GM21825 (cell line): ENCODE measurements at regions not wholly inside any gene's neighbourhood (a gene's known extent, or its start where the extent isn't known, plus 50 kb on each side); places are given as distances from the start of the nearest gene placed in this dataset.
"Not testable (repeated sequence)": the region's sequence is repeated elsewhere in the genome, so short reads cannot be mapped to it uniquely, and the experiment has no call there.

Experiments used
- ATAC-seq: cut with Tn5 transposase; IDR thresholded peaks from one replicate; pipeline ENCODE4 v1.9.1; 2021; ENCODE audit warnings: mild to moderate bottlenecking, moderate library complexity; ENCODE audit not compliant: unreplicated experiment

DNA sequence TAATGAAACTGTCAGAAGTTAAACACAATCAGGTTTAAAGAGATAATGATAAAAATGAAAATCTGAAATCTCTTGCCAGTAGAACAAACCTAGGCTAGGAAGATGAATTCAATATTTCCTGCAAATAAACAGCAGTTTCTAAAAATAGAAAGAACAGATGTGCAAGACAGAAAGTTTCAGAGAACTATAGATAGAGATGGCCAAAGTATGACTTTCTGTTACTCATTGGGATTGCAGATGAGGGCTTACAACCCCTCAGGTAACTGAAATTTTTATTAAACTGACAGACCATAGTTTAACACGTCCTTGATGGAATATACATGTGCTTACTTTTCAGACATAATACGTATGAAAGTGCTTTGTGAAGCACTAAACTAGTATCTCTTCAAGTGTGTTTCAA, 82.3 kb upstream of the PPARGC1A start:
- ATAC-seq = no peak

DNA sequence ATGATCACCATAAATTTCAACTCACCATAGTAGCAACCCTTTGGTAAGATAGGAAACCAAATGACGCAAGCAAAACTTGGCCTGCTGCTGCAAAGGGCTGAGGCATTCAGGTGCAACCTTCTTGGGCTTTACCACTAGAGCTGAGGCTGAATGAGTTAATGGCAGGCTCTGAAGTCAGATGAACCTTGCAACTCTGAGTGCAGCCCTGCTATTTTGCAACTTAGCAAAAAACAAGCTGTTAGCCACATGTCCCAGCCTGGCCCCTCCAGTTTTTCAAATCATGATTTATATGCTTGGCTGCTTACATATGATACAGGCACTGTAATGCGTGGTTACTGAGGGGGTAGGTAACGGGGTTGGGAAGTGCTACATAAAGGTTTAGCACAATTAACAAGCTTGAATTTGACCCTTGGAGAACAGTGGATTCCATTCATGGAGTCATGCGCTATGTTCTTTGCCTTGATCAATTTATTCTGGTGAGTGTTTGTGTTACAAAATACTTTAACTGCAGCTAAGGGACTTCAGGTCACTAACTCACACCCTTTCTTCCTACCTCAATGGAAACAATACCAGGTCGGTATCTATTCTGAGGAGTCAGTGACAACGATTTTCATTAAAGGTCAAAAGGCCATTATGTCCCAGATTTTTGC, 80.5 kb upstream of the PPARGC1A start:
- no peak for ATAC-seq

DNA sequence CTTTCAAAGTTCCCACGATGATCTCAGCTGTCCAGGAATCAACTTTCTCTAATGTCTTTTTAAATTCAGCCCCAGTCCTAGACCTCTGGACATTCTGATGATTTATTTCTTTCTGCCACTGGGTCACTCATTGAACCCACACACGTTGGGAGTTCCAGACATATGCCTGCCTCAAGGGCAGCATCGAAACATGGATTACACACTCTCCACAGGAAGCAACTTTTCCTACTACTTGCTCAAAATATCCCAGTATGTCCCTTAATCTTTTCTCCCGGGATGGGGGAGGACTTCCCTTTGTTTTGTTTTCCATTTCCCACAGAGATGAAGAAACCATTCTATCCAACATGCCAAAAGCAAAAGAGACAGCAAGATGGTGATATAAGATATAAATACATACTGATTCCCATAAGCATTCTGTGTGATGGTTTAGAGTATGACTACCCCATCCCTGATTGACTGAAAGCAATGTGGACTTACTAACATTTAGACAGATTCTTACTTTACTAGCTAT, 79.8 kb upstream of the PPARGC1A start:
- no peak for ATAC-seq

DNA sequence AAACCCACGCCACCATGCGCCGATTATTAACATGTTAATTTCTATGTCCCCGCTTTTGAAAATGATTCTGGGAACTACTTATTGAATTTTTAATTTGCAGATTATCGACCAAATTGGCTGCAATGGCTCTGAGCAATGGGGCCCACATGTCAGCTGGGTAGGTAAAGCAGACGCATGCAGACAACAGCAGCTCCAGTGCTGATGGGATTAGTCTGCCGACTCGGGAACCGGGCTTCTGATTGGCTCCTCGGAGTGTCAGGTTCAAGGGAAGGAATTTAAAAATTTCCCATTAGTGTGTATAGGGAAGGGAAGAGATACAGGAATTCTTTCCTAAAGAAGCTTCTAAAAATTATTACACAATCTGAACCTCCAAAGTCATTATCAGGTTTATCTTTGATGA, 77.4 kb upstream of the PPARGC1A start:
- ATAC-seq = no peak

DNA sequence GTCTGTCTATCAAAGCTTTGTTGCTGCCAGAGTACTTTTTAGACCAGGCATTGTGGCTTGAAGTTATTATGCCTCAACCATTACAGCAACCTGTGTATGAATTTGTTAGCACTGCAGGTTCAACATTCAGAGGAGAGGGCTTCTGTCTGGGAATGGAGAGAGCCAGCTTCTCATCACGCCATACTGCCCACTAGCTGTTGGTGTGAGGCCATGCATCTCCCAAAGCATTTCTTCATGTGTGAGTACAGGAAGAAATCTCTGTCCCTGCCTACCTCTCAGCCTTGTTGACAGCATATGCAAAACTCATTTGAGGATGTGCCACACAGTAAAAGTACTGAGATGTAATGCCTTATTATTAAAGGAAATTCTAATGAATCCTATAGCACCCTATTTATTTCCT, 76.9 kb upstream of the PPARGC1A start:
- no peak for ATAC-seq

DNA sequence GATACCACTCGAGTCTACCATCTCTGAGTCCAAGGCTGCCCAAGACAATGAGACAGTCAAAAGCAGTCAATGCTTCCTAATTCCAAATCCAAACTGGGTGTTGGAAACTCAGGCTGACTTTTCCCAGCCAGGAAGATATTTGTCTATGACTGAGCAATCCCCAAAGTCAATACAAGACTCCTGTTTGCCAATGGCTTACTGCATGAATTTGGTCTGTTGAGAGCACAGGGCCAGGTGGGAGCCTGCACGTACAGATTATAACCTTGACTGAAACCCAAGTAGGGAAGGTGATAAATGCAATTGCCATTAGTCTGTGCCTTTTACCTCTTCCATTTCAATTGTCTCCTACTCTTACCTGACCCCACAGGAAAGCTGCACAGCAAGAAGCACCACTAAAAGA, 72.6 kb upstream of the PPARGC1A start:
- ATAC-seq = no peak

DNA sequence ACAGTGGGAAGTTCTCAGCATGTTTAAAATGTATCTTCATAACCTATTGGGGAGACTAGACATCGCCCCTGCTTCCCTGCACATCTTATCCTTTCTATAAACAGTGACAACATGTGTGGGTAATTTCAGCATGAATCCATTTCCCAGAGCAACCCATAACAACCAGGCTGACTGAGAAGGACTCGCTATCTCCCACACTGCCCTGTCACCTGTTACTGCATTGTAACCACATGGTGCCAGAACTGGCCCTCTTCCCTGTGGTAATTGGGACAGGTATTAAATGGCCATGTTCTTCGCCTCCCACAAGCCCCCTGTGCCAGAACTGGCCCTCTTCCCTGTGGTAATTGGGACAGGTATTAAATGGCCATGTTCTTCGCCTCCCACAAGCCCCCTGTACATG, 71.5 kb upstream of the PPARGC1A start:
- ATAC-seq = not testable (repeated sequence)

DNA sequence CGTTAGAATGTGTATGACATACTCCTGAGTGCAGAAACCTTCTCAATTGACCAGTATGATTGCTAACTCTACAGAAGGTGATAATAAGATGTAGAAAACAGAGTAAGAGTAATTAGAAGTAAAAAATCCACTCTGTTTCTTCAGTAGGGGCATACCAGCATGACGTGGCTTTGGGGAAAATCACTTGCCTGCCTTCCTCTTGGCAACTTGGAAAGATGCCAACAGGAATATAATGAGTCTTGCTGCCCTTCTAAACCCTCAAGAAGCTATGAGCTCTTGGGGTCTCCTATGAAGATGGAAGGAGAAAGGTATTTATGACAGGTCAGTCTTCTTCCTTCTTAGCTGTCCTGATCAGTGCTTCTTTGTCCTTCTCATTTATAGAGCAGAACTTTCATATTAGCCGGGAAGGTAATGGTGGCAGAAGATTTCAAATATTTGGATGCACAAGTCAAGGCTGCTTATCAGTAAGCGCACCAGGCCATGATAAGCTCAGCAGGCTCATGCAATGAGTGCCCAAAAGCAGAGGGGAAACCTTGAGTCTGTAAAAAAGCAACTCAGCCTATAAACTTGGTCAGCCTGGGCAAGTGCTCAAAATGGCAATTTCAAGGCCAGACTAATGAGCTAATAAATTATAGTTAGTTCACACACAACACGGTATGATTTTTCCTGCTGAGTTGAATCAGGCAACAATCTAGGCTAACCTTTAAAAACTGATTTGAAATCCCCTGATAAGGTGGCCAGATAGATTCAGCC, 69.7 kb upstream of the PPARGC1A start:
- no peak for ATAC-seq

DNA sequence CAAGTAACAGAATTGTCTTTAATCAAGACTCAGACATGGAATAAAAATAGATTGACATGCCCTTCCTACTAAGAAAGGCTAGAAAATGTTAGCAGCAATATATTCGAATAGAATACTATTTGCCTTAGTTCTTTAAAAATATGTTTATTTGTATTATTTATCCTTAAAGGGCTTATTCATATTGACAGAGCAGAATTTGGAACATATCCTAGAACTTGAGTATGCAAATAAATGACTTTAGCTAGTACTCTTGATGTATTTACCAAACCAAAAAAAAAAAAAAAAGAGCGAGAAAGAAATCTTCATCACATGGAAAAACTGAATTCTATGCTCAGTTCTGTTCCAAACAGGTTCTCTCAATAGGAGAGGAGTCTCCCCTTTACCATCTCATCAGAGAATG, 68.9 kb upstream of the PPARGC1A start:
- ATAC-seq = no peak

DNA sequence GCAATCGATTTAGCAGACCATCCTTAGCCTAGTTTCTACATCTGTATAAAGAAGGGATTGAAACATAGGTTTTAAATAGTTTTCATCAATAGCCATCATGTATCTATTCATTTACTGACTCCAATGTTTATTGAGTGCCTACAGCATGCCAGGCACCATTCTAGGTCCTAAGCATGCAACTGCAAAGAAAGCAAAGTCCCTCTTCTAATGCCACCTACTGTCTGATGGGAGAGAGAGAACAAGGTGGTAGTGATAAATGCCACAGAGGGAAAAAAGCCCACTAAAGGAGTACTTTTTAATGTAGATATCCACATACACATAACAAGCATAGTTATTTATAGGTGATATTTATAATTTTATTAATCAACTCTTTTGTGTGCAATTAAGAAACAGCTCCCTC, 67.6 kb upstream of the PPARGC1A start:
- ATAC-seq = no peak

DNA sequence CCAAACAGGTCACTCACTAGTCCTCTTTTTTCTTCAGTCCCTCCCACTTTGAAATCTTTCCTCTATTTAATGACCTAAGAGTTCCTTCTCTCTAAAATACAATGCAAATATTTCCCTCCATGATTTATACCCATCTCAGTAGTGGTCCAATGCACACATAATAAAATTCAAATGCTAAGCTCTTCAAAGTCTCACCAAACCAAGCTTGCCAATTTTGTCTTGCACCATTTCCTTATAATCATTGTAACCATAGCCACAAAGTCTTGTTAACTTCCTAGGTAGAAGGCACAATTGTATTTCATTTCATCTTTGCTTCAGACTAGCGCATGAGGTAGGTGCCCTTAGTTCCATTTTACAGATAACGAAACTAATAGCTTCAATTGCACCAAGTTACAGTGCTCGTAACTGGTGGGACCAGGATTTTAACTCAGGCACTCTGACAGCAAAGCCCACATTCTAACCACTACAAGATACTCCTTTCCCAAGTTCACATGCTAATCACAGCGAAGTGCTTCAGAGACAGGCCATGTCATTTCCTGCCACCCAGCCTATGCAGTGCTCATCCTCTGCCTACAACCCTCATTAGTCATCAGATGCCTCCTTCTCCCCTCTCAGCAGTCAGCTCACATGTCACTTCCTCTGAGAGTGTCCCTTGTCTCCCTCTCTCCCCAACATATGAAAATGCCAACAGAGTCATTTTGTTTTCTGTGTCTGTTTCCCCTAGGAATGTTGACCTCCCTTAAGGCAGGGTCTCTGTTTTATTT, 66.9 kb upstream of the PPARGC1A start:
- ATAC-seq = no peak

DNA sequence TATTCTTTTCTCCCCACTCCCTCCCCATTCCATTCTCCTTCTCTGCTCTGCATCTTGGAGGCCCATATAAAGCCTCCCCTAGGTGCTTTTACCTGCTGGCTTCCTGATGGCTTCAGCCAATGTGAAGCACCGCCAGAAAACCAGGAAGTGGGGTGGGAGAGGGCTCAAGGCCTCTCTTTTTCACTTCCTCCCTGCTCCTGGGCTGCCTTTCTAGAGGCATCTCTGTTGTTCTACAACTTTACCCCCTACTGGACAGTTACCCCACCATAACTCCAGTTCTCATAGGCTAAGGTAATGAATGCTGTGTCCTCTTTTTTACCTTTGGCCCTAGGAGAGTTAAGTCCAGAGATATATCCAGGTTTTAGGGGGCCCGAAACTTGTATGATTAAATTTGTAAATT, 62.4 kb upstream of the PPARGC1A start:
- ATAC-seq = no peak

DNA sequence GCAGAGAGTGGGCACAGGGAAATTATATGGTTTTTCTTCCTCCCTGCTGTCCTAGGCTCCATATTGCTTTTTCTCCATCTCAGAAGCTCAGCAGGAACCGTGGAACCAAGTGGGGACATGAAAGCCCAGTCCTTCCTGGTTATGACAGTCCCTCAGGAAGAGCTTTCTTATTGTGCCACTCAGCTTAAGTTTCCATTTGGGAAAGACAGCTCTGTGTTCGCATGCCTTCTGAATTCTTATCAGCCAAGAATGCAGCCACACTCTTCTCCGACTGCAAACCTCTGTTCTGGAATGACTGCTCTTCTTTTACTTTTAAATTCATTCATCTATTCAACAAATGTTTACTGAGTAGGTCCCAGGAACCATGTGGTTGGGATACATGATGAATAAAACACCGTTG, 58.0 kb upstream of the PPARGC1A start:
- ATAC-seq = no peak

DNA sequence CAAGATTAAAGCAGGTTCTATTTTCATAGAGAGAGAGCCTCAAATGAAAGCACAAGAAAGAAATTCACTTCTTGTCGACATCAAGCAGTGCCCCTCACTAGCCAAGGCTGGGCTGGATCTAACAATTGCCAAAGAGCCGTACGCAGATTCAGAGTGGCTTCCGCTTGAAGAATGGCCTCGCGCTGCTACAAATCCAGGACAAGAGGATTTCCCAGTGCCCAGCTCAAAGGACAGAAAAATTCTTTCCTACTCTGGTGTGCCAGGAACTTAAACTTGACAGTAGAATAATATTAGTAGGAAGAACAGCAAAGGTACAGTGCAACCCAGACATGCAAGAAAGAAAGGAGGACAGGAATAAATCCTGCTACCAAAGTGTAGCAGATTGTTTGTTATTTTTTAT, 56.5 kb upstream of the PPARGC1A start:
- ATAC-seq = no peak

DNA sequence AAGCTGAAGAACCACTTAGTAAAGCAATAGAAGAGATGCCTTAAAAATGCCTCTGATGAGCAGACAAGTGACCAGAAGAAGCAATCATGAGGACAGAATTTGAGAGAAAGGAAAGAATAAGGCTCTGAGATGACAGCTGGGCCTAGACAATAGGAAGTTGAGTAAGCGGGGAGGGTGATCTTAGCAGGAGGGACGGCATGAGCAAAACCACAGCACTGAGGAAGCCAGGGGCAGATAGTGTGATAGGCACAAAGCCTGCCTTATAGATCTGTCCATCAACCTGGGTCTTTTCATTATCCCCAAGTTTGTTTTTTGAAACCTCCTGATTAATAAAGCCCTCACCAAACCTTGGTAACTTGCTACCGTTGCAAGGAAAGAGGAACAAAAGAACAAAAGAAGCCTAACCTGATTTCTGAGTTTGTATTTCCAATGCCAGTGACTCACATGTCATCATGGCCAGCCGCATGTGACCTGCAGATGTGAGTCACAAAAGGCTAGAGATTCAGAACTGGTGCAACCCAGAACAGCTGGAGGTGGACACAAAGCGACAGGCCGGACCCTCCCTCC, 55.7 kb upstream of the PPARGC1A start:
- ATAC-seq = no peak

DNA sequence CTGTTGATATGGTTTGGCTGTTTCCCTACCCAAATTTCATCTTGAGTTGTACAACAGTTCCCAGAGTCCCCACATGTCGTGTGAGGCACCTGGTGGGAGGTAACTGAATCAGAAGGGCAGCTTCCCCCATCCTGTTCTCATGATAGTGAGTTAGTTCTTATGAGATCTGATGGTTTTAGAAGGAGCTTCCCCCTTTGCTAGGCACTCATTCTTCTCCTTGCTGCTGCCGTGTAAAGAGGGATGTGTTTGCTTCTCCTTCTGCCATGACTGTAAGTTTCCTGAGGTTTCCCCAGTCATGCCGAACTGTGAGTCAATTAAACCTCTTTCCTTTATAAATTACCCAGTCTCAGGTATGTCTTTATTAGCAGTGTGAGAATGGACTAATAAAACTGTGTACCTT, 54.7 kb upstream of the PPARGC1A start:
- not testable (repeated sequence) for ATAC-seq

DNA sequence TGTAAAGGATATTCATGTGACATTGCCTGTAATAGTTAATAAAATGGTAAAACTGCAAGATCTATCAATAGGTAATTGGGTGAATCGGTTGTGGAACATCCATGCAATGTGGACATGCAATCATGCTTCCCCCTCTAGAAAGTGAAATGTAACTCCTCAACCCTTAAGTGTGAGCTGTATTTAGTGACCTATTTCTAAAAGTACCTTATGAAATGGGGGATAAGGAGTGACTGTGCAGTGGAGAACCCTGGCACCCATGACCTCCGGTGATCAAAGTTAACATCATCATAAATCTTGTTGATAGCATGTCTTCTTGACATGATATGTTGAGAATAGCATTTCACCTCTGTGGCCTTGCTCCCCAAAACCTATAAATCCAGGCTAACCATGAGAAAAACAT, 53.6 kb upstream of the PPARGC1A start:
- no peak for ATAC-seq

DNA sequence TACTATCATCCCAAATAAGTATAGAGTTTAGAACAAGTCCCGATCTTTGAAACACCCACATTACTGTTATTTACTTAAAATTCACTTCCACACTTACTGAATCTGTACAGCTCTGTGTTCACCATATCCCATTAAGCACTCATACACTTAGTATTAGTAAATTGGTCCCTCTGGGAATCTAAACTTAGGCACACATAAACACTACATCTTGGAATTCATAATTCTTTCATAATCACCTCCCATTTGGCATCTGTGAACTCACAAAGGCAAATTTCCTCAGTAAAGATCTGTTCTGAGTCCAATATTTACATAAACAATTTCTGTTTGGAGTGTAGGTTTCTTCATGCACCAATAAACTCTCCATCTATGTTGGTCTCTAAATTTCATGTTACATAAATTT, 52.6 kb upstream of the PPARGC1A start:
- no peak for ATAC-seq
